GM23338 (cell line): ENCODE measurements at regions not wholly inside any gene's neighbourhood (a gene's known extent, or its start where the extent isn't known, plus 50 kb on each side); places are given as distances from the start of the nearest gene placed in this dataset.

Experiments
- ATAC-seq: fragments of 200-7000 bp; cut with Tn5 transposase; 3 replicates; pipeline ENCODE4 v1.9.1; 2020
- DNase-seq: peaks from one replicate; pipeline ENCODE4 v3.0.0-alpha.2; 2015; ENCODE audit warnings: low spot score
- H2AFZ ChIP-seq: fragments of 200-600 bp; sonication (generic); 2 replicates; pipeline ENCODE4 v1.8.0; 2016; ENCODE audit warnings: antibody characterized with exemption, mild to moderate bottlenecking, moderate library complexity
- H3F3A ChIP-seq: fragments of 200-600 bp; sonication (generic); replicated peaks from 2 replicates; pipeline ENCODE4 v1.8.0; 2017; ENCODE audit warnings: antibody characterized with exemption, mixed run types, low read depth
- H3K27ac ChIP-seq: fragments of 200-600 bp; sonication (generic); 2 replicates; pipeline ENCODE4 v1.6.1; 2016; ENCODE audit warnings: low read depth
- H3K27me3 ChIP-seq: fragments of 200-600 bp; sonication (generic); 2 replicates; pipeline ENCODE4 v1.8.0; 2016; ENCODE audit warnings: mild to moderate bottlenecking, mixed run types, moderate library complexity; ENCODE audit not compliant: insufficient read depth
- H3K36me3 ChIP-seq: fragments of 200-600 bp; sonication (generic); 2 replicates; pipeline ENCODE4 v1.8.0; 2016; ENCODE audit warnings: mild to moderate bottlenecking; ENCODE audit not compliant: insufficient read depth
- H3K4me1 ChIP-seq: fragments of 200-600 bp; sonication (generic); 2 replicates; pipeline ENCODE4 v1.8.0; 2016; ENCODE audit warnings: mild to moderate bottlenecking, moderate library complexity; ENCODE audit not compliant: insufficient read depth
- H3K4me2 ChIP-seq: fragments of 200-600 bp; sonication (generic); 2 replicates; pipeline ENCODE4 v1.7.1; 2017; ENCODE audit warnings: mixed run types
- H3K4me3 ChIP-seq: fragments of 200-600 bp; sonication (generic); 2 replicates; pipeline ENCODE4 v1.6.1; 2016; ENCODE audit warnings: mixed run types
- H3K79me2 ChIP-seq: fragments of 200-600 bp; sonication (generic); replicated peaks from 2 replicates; pipeline ENCODE4 v1.8.0; 2017; ENCODE audit warnings: mild to moderate bottlenecking; ENCODE audit not compliant: insufficient read depth
- H3K9me2 ChIP-seq: fragments of 200-600 bp; sonication (generic); 2 replicates; pipeline ENCODE4 v1.8.0; 2017; ENCODE audit not compliant: insufficient read depth
- H4K20me1 ChIP-seq: fragments of 200-600 bp; sonication (generic); replicated peaks from 2 replicates; pipeline ENCODE4 v1.8.0; 2017; ENCODE audit warnings: mild to moderate bottlenecking; ENCODE audit not compliant: insufficient read depth
- H3K27ac Mint-ChIP-seq: 2 replicates; pipeline ENCODE4 v1.8.0; 2020; ENCODE audit warnings: inconsistent platforms, mild to moderate bottlenecking, moderate library complexity, mixed read lengths
- H3K27me3 Mint-ChIP-seq: 3 replicates; pipeline ENCODE4 v1.8.0; 2022; ENCODE audit warnings: low read depth, mild to moderate bottlenecking, moderate library complexity, mixed read lengths, inconsistent platforms; ENCODE audit not compliant: insufficient read depth, poor library complexity
- H3K36me3 Mint-ChIP-seq: 3 replicates; pipeline ENCODE4 v1.8.0; 2021; ENCODE audit warnings: low read depth, mild to moderate bottlenecking, inconsistent platforms, moderate library complexity, mixed read lengths
- H3K4me1 Mint-ChIP-seq: 3 replicates; pipeline ENCODE4 v1.8.0; 2020; ENCODE audit warnings: mild to moderate bottlenecking, inconsistent platforms, mixed read lengths
- H3K4me3 Mint-ChIP-seq: 3 replicates; pipeline ENCODE4 v1.8.0; 2021; ENCODE audit warnings: moderate library complexity, mild to moderate bottlenecking, inconsistent platforms, mixed read lengths
- H3K9me3 Mint-ChIP-seq: 3 replicates; pipeline ENCODE4 v1.8.0; 2020; ENCODE audit warnings: moderate library complexity, mild to moderate bottlenecking, inconsistent platforms, mixed read lengths
- CREB1 ChIP-seq: fragments of 250-450 bp; sonication (Bioruptor Pico); IDR thresholded peaks from 2 replicates; pipeline ENCODE4 v1.5.0; 2020; ENCODE audit warnings: low read depth, mild to moderate bottlenecking, moderate library complexity
- EZH2 ChIP-seq: fragments of 200-600 bp; sonication (generic); IDR thresholded peaks from one replicate; pipeline ENCODE4 v1.8.0; 2017; ENCODE audit warnings: antibody characterized with exemption, mild to moderate bottlenecking, low read depth; ENCODE audit not compliant: unreplicated experiment
- EZH2phosphoT487 ChIP-seq: fragments of 200-600 bp; sonication (generic); IDR thresholded peaks from one replicate; pipeline ENCODE4 v1.8.1; 2018; ENCODE audit warnings: antibody characterized with exemption; ENCODE audit not compliant: unreplicated experiment
- JUNB ChIP-seq: IDR thresholded peaks from one replicate; pipeline ENCODE4 v1.6.1; 2016; ENCODE audit warnings: antibody characterized with exemption; ENCODE audit not compliant: unreplicated experiment
- NANOG ChIP-seq: IDR thresholded peaks from 2 replicates; pipeline ENCODE4 v1.6.1; 2016; ENCODE audit warnings: antibody characterized with exemption, borderline replicate concordance
- POLR2AphosphoS5 ChIP-seq: IDR thresholded peaks from 2 replicates; pipeline ENCODE4 v1.6.1; 2016; ENCODE audit warnings: antibody characterized with exemption, low read depth
- STAT1 ChIP-seq: IDR thresholded peaks from one replicate; pipeline ENCODE4 v1.6.1; 2016; ENCODE audit warnings: antibody characterized with exemption; ENCODE audit not compliant: unreplicated experiment
- ZNF114 ChIP-seq: fragments of 250-450 bp; sonication (Bioruptor Pico); IDR thresholded peaks from 2 replicates; pipeline ENCODE4 v1.5.0; 2020; ENCODE audit warnings: mild to moderate bottlenecking, moderate library complexity
- ZNF331 ChIP-seq: fragments of 250-450 bp; sonication (Bioruptor Pico); IDR thresholded peaks from 2 replicates; pipeline ENCODE4 v1.5.0; 2020; ENCODE audit warnings: low read depth, mild to moderate bottlenecking, moderate library complexity
- TF ChIP-seq, protein P1 (sequence below), 2 experiments: fragments of 200-600 bp in 1 of 2; sonication (generic) in 1 of 2; conservative IDR thresholded peaks; 2 replicates each; pipeline versions ENCODE4 v1.5.1 to v1.6.1; 2016 to 2017; ENCODE audit warnings: antibody characterized with exemption in 2 of 2, low read depth in 2 of 2, mild to moderate bottlenecking in 2 of 2, moderate library complexity in 1 of 2
- TF ChIP-seq, protein P2 (sequence below): IDR thresholded peaks from one replicate; pipeline ENCODE4 v1.6.1; 2018; ENCODE audit warnings: antibody characterized with exemption; ENCODE audit not compliant: unreplicated experiment
- TF ChIP-seq, protein P3 (sequence below): IDR thresholded peaks from 2 replicates; pipeline ENCODE4 v1.6.1; 2016; ENCODE audit warnings: antibody characterized with exemption

DNA sequence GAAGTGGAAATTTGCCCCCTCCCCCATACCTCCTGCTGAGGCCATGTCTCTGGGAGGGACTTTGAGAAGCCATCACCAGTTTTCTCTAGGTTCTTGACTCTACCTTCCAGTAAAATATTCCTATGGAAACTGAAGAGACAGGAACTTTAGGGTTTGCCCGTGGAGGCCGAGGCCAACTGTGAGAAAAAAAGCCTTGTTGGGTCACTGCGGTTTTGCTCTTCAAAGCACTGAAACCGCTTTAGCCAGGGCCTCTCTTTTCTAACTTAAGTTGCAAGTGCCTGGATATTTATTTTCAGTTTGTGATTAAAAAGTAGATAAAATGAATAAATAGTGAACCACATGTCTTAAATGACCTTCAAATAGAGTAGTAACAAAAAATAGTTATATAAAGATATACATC is 159.7 kb upstream of the TSC22D1 start:
- Mint-ChIP-seq H3K36me3 (no peaks in the 10 kb centered on the region), H3K9me3 (no peaks in the 10 kb centered on the region; the same call in 2 of the 3 replicates), H3K4me1 (peaks cover 10% of the 10 kb centered on the region), H3K27ac (no peak overlapping the region), H3K27me3 (peaks cover 11% of the 10 kb centered on the region), H3K4me3 (no peak overlapping the region)
- no peaks in the 10 kb centered on the region for H3K79me2 ChIP-seq
- H3K4me1 ChIP-seq, result peaks cover 5% of the 10 kb centered on the region; the same call in 1 of the 2 replicates
- no peaks in the 10 kb centered on the region for H4K20me1 ChIP-seq
- no peak overlapping the region for H3K4me2 ChIP-seq
- no peak overlapping the region for H2AFZ ChIP-seq
- H3K27ac ChIP-seq, result no peak overlapping the region
- TF ChIP-seq EZH2phosphoT487 (no peak), JUNB (no peak)
- TF ChIP-seq, protein P1, sequence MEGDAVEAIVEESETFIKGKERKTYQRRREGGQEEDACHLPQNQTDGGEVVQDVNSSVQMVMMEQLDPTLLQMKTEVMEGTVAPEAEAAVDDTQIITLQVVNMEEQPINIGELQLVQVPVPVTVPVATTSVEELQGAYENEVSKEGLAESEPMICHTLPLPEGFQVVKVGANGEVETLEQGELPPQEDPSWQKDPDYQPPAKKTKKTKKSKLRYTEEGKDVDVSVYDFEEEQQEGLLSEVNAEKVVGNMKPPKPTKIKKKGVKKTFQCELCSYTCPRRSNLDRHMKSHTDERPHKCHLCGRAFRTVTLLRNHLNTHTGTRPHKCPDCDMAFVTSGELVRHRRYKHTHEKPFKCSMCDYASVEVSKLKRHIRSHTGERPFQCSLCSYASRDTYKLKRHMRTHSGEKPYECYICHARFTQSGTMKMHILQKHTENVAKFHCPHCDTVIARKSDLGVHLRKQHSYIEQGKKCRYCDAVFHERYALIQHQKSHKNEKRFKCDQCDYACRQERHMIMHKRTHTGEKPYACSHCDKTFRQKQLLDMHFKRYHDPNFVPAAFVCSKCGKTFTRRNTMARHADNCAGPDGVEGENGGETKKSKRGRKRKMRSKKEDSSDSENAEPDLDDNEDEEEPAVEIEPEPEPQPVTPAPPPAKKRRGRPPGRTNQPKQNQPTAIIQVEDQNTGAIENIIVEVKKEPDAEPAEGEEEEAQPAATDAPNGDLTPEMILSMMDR (conservative IDR thresholded peaks at IDR 0.05; ENCODE audit: low read depth in 2 of 2), result no peak
- ATAC-seq (no peak), DNase-seq (no peak)
- no peaks in the 10 kb centered on the region for H3K27me3 ChIP-seq
- no peaks in the 10 kb centered on the region for H3K36me3 ChIP-seq
- H3K4me3 ChIP-seq, result no peak overlapping the region
- 0 out of 2 replicates have a peak, but pooled peaks cover 3% of the 10 kb centered on the region for H3K9me2 ChIP-seq
- no peaks in the 10 kb centered on the region for H3F3A ChIP-seq

DNA sequence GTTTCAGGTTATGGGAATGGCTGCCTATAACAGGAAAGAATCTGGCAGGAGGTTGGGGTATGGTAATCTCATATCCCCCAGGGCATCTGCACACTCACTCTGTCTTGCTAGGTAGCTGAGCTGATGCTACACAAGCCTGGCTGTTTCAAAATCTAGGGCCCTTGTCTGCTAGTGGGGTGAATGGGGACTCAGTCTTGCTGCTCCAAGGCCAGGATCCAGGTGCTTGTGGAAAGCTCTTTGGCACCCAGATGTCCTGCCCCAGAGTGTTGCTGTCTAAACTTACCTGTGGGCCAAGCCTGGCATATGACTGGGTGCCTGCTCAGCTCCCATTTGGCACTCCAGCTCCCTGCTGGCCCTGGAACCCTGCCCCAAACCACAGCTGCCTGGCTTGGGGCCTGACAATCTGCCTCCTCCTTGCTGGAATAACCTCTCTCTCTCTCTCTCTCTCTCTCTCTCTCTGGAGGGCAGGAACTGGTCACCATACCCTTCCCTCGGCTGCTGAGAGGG is 158.1 kb upstream of the TSC22D1 start:
- Mint-ChIP-seq H3K27me3 (peaks cover 9% of the 10 kb centered on the region), H3K9me3 (no peaks in the 10 kb centered on the region; the same call in 2 of the 3 replicates), H3K4me3 (no peak overlapping the region), H3K36me3 (no peaks in the 10 kb centered on the region), H3K27ac (no peak overlapping the region), H3K4me1 (peaks cover 4% of the 10 kb centered on the region)
- DNase-seq (no peak), ATAC-seq (no peak)
- Histone ChIP-seq H3K4me3 (no peak overlapping the region), H3K36me3 (no peaks in the 10 kb centered on the region), H3K9me2 (0 out of 2 replicates have a peak, but pooled peaks cover 1% of the 10 kb centered on the region), H3K79me2 (no peaks in the 10 kb centered on the region), H4K20me1 (no peaks in the 10 kb centered on the region), H3K27me3 (no peaks in the 10 kb centered on the region), H2AFZ (no peak overlapping the region), H3F3A (no peaks in the 10 kb centered on the region), H3K27ac (no peak overlapping the region), H3K4me1 (peaks cover under 1% of the 10 kb centered on the region; the same call in 1 of the 2 replicates), H3K4me2 (no peak overlapping the region)
- TF ChIP-seq EZH2phosphoT487 (no peak), CREB1 (CRISPR knock-in tag) (no peak), ZNF331 (CRISPR knock-in tag) (no peak), EZH2 (no peak), JUNB (no peak), NANOG (no peak), POLR2AphosphoS5 (no peak), ZNF114 (CRISPR knock-in tag) (no peak), STAT1 (no peak)
- TF ChIP-seq, protein P2, sequence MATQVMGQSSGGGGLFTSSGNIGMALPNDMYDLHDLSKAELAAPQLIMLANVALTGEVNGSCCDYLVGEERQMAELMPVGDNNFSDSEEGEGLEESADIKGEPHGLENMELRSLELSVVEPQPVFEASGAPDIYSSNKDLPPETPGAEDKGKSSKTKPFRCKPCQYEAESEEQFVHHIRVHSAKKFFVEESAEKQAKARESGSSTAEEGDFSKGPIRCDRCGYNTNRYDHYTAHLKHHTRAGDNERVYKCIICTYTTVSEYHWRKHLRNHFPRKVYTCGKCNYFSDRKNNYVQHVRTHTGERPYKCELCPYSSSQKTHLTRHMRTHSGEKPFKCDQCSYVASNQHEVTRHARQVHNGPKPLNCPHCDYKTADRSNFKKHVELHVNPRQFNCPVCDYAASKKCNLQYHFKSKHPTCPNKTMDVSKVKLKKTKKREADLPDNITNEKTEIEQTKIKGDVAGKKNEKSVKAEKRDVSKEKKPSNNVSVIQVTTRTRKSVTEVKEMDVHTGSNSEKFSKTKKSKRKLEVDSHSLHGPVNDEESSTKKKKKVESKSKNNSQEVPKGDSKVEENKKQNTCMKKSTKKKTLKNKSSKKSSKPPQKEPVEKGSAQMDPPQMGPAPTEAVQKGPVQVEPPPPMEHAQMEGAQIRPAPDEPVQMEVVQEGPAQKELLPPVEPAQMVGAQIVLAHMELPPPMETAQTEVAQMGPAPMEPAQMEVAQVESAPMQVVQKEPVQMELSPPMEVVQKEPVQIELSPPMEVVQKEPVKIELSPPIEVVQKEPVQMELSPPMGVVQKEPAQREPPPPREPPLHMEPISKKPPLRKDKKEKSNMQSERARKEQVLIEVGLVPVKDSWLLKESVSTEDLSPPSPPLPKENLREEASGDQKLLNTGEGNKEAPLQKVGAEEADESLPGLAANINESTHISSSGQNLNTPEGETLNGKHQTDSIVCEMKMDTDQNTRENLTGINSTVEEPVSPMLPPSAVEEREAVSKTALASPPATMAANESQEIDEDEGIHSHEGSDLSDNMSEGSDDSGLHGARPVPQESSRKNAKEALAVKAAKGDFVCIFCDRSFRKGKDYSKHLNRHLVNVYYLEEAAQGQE, result no peak
- TF ChIP-seq, protein P3, sequence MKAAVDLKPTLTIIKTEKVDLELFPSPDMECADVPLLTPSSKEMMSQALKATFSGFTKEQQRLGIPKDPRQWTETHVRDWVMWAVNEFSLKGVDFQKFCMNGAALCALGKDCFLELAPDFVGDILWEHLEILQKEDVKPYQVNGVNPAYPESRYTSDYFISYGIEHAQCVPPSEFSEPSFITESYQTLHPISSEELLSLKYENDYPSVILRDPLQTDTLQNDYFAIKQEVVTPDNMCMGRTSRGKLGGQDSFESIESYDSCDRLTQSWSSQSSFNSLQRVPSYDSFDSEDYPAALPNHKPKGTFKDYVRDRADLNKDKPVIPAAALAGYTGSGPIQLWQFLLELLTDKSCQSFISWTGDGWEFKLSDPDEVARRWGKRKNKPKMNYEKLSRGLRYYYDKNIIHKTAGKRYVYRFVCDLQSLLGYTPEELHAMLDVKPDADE, result no peak
